Hepatocyte (in vitro differentiated cells): ENCODE measurements at regions not wholly inside any gene's neighbourhood (a gene's known extent, or its start where the extent isn't known, plus 50 kb on each side); places are given as distances from the start of the nearest gene placed in this dataset. TPM values are rescaled to one million over a fixed set of nuclear protein-coding genes. Genes with fewer than 3 reads are reported as not detected.

Experiments
- DNase-seq: peaks from one replicate; pipeline ENCODE4 v3.0.0-alpha.2; 2016; ENCODE audit warnings: low spot score
- H2AFZ ChIP-seq: fragments of 200-600 bp; sonication (generic); 2 replicates; pipeline ENCODE4 v1.6.0; 2016; ENCODE audit warnings: antibody characterized with exemption, mild to moderate bottlenecking
- H3K27ac ChIP-seq: fragments of 200-600 bp; sonication (generic); 2 replicates; pipeline ENCODE4 v1.5.1; 2016; ENCODE audit warnings: mild to moderate bottlenecking
- H3K27me3 ChIP-seq: fragments of 200-600 bp; sonication (generic); 2 replicates; pipeline ENCODE4 v1.6.1; 2016
- H3K36me3 ChIP-seq: fragments of 200-600 bp; sonication (generic); replicated peaks from 2 replicates; pipeline ENCODE4 v1.5.1; 2016; ENCODE audit warnings: low read depth; ENCODE audit not compliant: insufficient read depth
- H3K4me1 ChIP-seq: fragments of 200-600 bp; sonication (generic); 2 replicates; pipeline ENCODE4 v1.5.1; 2016; ENCODE audit warnings: mild to moderate bottlenecking, moderate library complexity; ENCODE audit not compliant: insufficient read depth
- H3K4me2 ChIP-seq: fragments of 200-600 bp; sonication (generic); 2 replicates; pipeline ENCODE4 v1.6.0; 2016
- H3K4me3 ChIP-seq: fragments of 200-600 bp; sonication (generic); 2 replicates; pipeline ENCODE4 v1.5.1; 2016; ENCODE audit warnings: mild to moderate bottlenecking
- H3K79me2 ChIP-seq: fragments of 200-600 bp; sonication (generic); 2 replicates; pipeline ENCODE4 v1.6.0; 2017; ENCODE audit warnings: mild to moderate bottlenecking
- H3K9me2 ChIP-seq: fragments of 200-600 bp; sonication (generic); replicated peaks from 2 replicates; pipeline ENCODE4 v1.6.0; 2017; ENCODE audit warnings: mild to moderate bottlenecking; ENCODE audit not compliant: insufficient read depth
- H3K9me3 ChIP-seq: fragments of 200-600 bp; sonication (generic); 2 replicates; pipeline ENCODE4 v1.5.1; 2016; ENCODE audit warnings: low read depth, mild to moderate bottlenecking
- H4K20me1 ChIP-seq: fragments of 200-600 bp; sonication (generic); 2 replicates; pipeline ENCODE4 v1.6.0; 2016; ENCODE audit warnings: mild to moderate bottlenecking; ENCODE audit not compliant: insufficient read depth, poor library complexity, severe bottlenecking
- CTCF ChIP-seq: fragments of 200-600 bp; sonication (generic); IDR thresholded peaks from 2 replicates; pipeline ENCODE4 v1.5.1; 2016; ENCODE audit warnings: antibody characterized with exemption, mild to moderate bottlenecking; ENCODE audit not compliant: poor library complexity
- EZH2 ChIP-seq: fragments of 200-600 bp; sonication (generic); IDR thresholded peaks from 2 replicates; pipeline ENCODE4 v1.6.1; 2016; ENCODE audit warnings: antibody characterized with exemption, mild to moderate bottlenecking, borderline replicate concordance
- EZH2phosphoT487 ChIP-seq: fragments of 200-600 bp; sonication (generic); IDR thresholded peaks from one replicate; pipeline ENCODE4 v1.6.1; 2018; ENCODE audit warnings: antibody characterized with exemption, mild to moderate bottlenecking, low read depth, moderate library complexity; ENCODE audit not compliant: unreplicated experiment, severe bottlenecking
- WGBS: methylation state at CpG from one replicate; pipeline ENCODE4 v1.1.6; 2016; ENCODE audit warnings: low lambda C conversion rate; ENCODE audit errors: missing lambda C conversion rate; 5-methylcytosine and 5-hydroxymethylcytosine counted together
- microRNA-seq: library from miRNA; unstranded; fragments of <30 nt; microRNA quantifications from one replicate; pipeline ENCODE4, GENCODE V29; 2017
- small RNA-seq: library from RNA; depleted of rRNA; stranded (forward); fragments of <200 nt; gene quantifications from one replicate; pipeline ENCODE3, GENCODE V24; 2014

DNA sequence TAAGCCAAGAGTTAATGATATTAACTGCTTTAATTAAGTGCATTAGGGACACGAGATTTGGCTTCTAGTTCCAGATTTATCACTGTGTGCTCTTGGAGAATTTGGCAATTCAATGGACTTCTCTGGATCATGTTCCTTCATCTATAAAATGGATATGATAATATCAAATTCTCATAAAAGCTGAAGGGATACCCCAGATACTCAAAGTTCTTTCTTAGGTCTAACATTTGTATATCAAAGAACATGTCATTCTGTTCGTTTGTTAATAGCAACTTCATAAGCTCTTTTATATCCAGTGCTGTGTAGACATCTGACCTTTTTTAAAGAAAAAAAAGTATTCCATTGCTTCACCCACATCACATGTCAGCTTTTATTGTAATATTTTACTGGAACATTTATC is 54.6 kb upstream of the HDAC9 start:
- H3K36me3 ChIP-seq, result no peaks in the 10 kb centered on the region
- 67% methylated on average over 2 of the region's 2 CpGs for WGBS
- no peak for DNase-seq
- no peak overlapping the region for H3K4me3 ChIP-seq
- no peaks in the 10 kb centered on the region for H3K9me3 ChIP-seq
- H3K27me3 ChIP-seq, result no peaks in the 10 kb centered on the region
- no peak overlapping the region for H3K27ac ChIP-seq
- H3K4me2 ChIP-seq, result no peak overlapping the region
- H3K4me1 ChIP-seq, result no peaks in the 10 kb centered on the region
- H2AFZ ChIP-seq, result no peak overlapping the region
- no peaks in the 10 kb centered on the region for H3K79me2 ChIP-seq
- no peaks in the 10 kb centered on the region for H4K20me1 ChIP-seq
- TF ChIP-seq EZH2 (no peak), EZH2phosphoT487 (no peak), CTCF (no peak)
- no peaks in the 10 kb centered on the region for H3K9me2 ChIP-seq

GRCh38 chr7:18444826-18445225 is 50.7 kb upstream of the HDAC9 start:
- Histone ChIP-seq H2AFZ (no peak overlapping the region), H3K4me2 (no peak overlapping the region), H3K79me2 (no peaks in the 10 kb centered on the region), H3K4me1 (no peaks in the 10 kb centered on the region), H3K9me2 (no peaks in the 10 kb centered on the region), H3K36me3 (no peaks in the 10 kb centered on the region), H3K27me3 (no peaks in the 10 kb centered on the region), H3K4me3 (no peak overlapping the region), H4K20me1 (no peaks in the 10 kb centered on the region), H3K27ac (no peak overlapping the region), H3K9me3 (no peaks in the 10 kb centered on the region)
- WGBS, result 86% methylated on average over 1 of the region's 1 CpG
- no peak for TF ChIP-seq EZH2phosphoT487
- TF ChIP-seq EZH2, result no peak
- TF ChIP-seq CTCF, result no peak
- no peak for DNase-seq

GRCh38 chr7:18445483-18445882 is 50.1 kb upstream of the HDAC9 start:
- Histone ChIP-seq H3K4me1 (no peaks in the 10 kb centered on the region), H3K27ac (no peak overlapping the region), H3K27me3 (no peaks in the 10 kb centered on the region), H4K20me1 (no peaks in the 10 kb centered on the region), H3K9me2 (no peaks in the 10 kb centered on the region), H2AFZ (no peak overlapping the region), H3K36me3 (no peaks in the 10 kb centered on the region), H3K4me3 (no peak overlapping the region), H3K9me3 (no peaks in the 10 kb centered on the region), H3K79me2 (no peaks in the 10 kb centered on the region), H3K4me2 (no peak overlapping the region)
- no peak for TF ChIP-seq EZH2
- TF ChIP-seq CTCF, result no peak
- no peak for TF ChIP-seq EZH2phosphoT487
- DNase-seq, result no peak
- WGBS, result 61% methylated on average over 3 of the region's 3 CpGs

Small RNAs in the stretch of these regions (microRNA-seq; reads per million reads assigned to microRNA genes)
- not detected for gene MIR1302-6

Small RNAs in the stretch of these regions (small RNA-seq; reads per million reads assigned to genes)
- not detected for gene MIR1302-6
